GM19324 (cell line): ENCODE measurements at regions not wholly inside any gene's neighbourhood (a gene's known extent, or its start where the extent isn't known, plus 50 kb on each side); places are given as distances from the start of the nearest gene placed in this dataset.
A peak's percentile ranks its signal among the peaks of the same experiment; 100 is the strongest.

Experiments
- ATAC-seq: cut with Tn5 transposase; IDR thresholded peaks from one replicate; pipeline ENCODE4 v1.9.1; 2021; ENCODE audit warnings: mild to moderate bottlenecking, moderate library complexity; ENCODE audit not compliant: unreplicated experiment, low FRiP score

GRCh38 chr4:121228848-121229247 lies 64.7 kb upstream of the TNIP3 start:
- no peak for ATAC-seq

DNA sequence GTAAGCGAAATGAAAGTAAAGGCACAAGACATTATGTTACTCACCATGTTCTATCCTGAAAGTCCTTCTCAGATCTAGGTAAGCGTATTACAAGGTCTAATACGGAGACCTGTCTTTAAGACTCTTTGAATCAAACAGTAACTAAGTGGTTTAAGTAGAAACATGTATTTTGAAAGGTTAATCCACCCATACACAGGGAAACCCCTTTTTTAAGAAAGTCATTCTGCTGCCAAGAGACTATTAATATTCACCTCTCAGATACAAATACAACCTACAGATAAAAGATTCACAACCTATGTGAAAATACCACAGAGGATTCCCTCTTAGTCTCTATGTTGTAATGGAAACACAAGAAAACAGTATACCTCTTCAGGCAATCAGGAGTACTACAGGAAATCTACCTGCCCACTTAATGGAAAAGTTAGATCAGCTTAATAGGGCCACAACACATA lies 63.2 kb upstream of the TNIP3 start:
- ATAC-seq, result peak; percentile 60

- ATAC-seq, result no peak
These were observed 62.2 kb upstream of the TNIP3 start for GRCh38 chr4:121226362-121226761.

GRCh38 chr4:121221608-121222007 lies 57.5 kb upstream of the TNIP3 start:
- ATAC-seq, result no peak

GRCh38 chr4:121221201-121221600 lies 57.1 kb upstream of the TNIP3 start:
- ATAC-seq, result no peak

- ATAC-seq, result no peak
These were observed 56.6 kb upstream of the TNIP3 start for GRCh38 chr4:121220698-121221097.

- ATAC-seq, result no peak
These were observed 55.1 kb upstream of the TNIP3 start for GRCh38 chr4:121219227-121219626.

- no peak for ATAC-seq
These were observed 53.2 kb upstream of the TNIP3 start for GRCh38 chr4:121217351-121217750.

GRCh38 chr4:121216461-121216860 lies 52.3 kb upstream of the TNIP3 start:
- ATAC-seq, result no peak

GRCh38 chr4:121213940-121214339 lies 49.8 kb upstream of the TNIP3 start:
- no peak for ATAC-seq
